Ascending aorta (tissue), 2 donors: ENCODE measurements at regions not wholly inside any gene's neighbourhood (a gene's known extent, or its start where the extent isn't known, plus 50 kb on each side); places are given as distances from the start of the nearest gene placed in this dataset.

Source experiments
- DNase-seq, 2 donors: peaks; one replicate each; pipeline ENCODE4 v3.0.0-alpha.2; 2019; ENCODE audit warnings: low spot score in 2 of 2
- H3K27ac ChIP-seq, 2 donors: fragments of 200-600 bp; sonication (generic); one replicate each; pipeline ENCODE4 v1.5.1; 2016 to 2017; ENCODE audit warnings: mild to moderate bottlenecking in 1 of 2
- H3K27me3 ChIP-seq: fragments of 200-600 bp; sonication (generic); one replicate; pipeline ENCODE4 v1.5.1; 2017
- H3K36me3 ChIP-seq, 2 donors: fragments of 200-600 bp; sonication (generic); one replicate each; pipeline ENCODE4 v1.5.1; 2016
- H3K4me1 ChIP-seq, 2 donors: fragments of 200-600 bp; sonication (generic); one replicate each; pipeline ENCODE4 v1.5.1; 2016 to 2017; ENCODE audit warnings: mild to moderate bottlenecking in 1 of 2
- H3K4me3 ChIP-seq, 2 donors: fragments of 200-600 bp; sonication (generic); one replicate each; pipeline ENCODE4 v1.5.1; 2016 to 2017; ENCODE audit warnings: mild to moderate bottlenecking in 1 of 2
- H3K9me3 ChIP-seq, 2 donors: fragments of 200-600 bp; sonication (generic); one replicate each; pipeline ENCODE4 v1.5.1; 2016
- intact Hi-C: fragments of 100-400 bp; cut with DNase I; formaldehyde crosslinking; loops from one replicate; pipeline ENCODE4 v1.15.1; 2023
- TF ChIP-seq, protein P1 (sequence below), 3 experiments: fragments of 200-600 bp in 2 of 3; fragments of 450-650 bp in 1 of 3; sonication (generic) in 2 of 3; IDR thresholded peaks; one replicate each; pipeline ENCODE4 v1.5.1; 2016 to 2019; ENCODE audit warnings: antibody characterized with exemption in 3 of 3, mild to moderate bottlenecking in 1 of 3, moderate library complexity in 1 of 3

DNA sequence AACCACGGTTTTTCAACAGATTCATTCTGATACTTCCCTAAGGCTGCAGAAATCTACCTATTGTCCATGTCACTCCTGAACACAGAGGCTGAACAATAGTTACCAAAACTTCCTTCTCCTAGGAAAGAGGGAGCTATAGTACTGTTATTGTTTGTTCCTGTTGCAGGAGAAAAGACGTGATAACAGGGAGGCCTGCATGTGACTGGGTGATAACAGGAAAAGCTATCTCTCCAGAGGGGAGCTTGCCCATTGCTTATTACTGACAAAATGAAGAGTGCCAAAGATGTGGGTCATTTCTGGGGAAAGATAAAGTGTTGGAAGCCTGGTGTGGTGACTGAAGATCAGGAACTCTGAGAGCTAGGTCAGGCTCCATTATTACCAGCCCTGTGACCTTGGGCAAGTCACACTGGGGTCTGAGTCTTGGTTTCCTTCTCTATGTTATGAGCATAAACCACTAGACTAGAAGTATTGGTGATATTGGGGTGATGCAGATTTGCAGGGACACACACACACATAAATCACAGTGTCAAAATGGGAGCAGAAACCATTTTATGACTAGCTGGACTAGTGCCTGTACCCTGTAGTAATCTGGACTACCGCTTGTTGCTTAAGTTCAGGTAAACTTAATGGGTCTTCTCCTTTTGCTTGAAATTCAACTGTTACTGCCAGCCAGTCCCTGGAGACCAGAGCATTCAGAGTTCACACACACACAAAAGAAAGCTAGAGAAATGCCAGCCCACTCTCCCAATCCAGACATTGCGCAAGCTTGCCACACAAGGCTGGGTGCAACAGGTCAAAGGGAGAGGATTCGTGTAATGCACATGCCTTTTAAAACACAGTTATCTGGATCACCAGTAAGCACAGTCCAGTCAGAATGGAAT is 136.0 kb upstream of the CNR1 start:
- no peaks in the 10 kb centered on the region for H3K4me1 ChIP-seq
- H3K4me3 ChIP-seq, result no peak overlapping the region
- intact Hi-C loops, result no loop called here
- no peaks in the 10 kb centered on the region for H3K27me3 ChIP-seq
- no peaks in the 10 kb centered on the region for H3K36me3 ChIP-seq
- TF ChIP-seq, protein P1, sequence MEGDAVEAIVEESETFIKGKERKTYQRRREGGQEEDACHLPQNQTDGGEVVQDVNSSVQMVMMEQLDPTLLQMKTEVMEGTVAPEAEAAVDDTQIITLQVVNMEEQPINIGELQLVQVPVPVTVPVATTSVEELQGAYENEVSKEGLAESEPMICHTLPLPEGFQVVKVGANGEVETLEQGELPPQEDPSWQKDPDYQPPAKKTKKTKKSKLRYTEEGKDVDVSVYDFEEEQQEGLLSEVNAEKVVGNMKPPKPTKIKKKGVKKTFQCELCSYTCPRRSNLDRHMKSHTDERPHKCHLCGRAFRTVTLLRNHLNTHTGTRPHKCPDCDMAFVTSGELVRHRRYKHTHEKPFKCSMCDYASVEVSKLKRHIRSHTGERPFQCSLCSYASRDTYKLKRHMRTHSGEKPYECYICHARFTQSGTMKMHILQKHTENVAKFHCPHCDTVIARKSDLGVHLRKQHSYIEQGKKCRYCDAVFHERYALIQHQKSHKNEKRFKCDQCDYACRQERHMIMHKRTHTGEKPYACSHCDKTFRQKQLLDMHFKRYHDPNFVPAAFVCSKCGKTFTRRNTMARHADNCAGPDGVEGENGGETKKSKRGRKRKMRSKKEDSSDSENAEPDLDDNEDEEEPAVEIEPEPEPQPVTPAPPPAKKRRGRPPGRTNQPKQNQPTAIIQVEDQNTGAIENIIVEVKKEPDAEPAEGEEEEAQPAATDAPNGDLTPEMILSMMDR (IDR thresholded peaks at IDR 0.05), result no peak
- H3K27ac ChIP-seq, result no peak overlapping the region
- DNase-seq, result no peak
- H3K9me3 ChIP-seq, result peaks cover 0 to under 1% of the 10 kb centered on the region in 2 donors

DNA sequence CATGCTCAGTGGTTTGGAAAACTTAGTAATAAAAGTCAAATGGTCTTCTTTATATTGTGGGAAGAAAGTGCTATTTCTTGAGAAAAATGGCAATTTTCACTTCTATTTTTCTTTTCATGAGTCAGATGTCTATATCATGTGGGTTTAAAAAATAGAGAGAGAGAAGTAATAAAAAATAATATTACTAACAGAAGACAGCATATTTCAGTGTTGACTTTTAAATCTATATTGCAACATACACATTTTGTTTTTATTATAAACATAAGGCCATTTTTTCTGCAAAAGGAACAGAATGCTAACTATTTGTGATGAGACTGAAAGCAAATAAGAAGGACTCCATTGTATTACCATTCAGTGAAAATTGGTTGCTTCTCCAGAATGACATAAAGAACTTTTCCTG is 135.1 kb upstream of the CNR1 start:
- intact Hi-C loops, result no loop called here
- DNase-seq, result no peak
- TF ChIP-seq, protein P1 (IDR thresholded peaks at IDR 0.05), result no peak
- Histone ChIP-seq H3K9me3 (no peaks in the 10 kb centered on the region), H3K4me1 (no peaks in the 10 kb centered on the region), H3K36me3 (no peaks in the 10 kb centered on the region), H3K27me3 (no peaks in the 10 kb centered on the region), H3K27ac (no peak overlapping the region), H3K4me3 (no peak overlapping the region)

DNA sequence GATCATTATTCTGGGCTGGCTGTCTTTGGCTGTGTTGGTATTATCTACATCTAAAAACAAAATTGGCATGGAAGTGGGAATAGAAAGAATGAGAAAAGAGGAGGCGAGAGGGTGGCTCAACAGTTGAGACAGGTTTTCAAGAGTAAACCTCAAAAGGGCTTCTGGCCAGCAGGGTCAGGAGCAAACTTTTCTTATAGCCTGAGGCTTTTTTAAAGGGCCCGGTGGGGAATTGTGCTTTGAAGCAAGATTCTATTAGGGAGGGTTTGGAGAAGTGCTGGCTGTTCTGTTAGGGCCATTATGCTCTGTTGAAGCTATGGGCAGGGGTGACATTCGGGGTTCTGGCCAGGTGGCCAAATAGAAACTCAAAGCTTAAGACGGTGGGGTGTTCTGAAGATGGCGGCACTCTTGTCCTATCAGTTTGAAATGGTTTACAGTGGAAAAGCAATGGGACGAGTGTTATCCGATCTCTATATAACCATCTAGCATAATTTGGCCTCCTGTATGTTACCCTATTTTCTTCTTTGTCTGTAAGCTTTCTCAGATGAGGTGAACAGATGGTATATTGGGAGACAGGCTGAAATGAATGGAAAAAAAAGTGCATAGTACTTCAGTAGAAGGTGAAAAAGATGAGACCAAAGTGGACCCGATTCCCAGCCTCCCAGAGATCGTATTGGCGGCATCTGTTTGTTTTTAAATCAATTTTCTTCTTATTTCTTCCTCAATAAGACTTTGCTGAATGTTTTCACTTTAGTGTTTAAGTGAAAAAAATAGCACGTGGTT is 132.1 kb upstream of the CNR1 start:
- intact Hi-C loops, result no loop called here
- Histone ChIP-seq H3K9me3 (no peaks in the 10 kb centered on the region), H3K4me3 (no peak overlapping the region), H3K27me3 (no peaks in the 10 kb centered on the region), H3K4me1 (no peaks in the 10 kb centered on the region), H3K36me3 (no peaks in the 10 kb centered on the region), H3K27ac (no peak overlapping the region)
- TF ChIP-seq, protein P1 (IDR thresholded peaks at IDR 0.05), result no peak
- no peak for DNase-seq

DNA sequence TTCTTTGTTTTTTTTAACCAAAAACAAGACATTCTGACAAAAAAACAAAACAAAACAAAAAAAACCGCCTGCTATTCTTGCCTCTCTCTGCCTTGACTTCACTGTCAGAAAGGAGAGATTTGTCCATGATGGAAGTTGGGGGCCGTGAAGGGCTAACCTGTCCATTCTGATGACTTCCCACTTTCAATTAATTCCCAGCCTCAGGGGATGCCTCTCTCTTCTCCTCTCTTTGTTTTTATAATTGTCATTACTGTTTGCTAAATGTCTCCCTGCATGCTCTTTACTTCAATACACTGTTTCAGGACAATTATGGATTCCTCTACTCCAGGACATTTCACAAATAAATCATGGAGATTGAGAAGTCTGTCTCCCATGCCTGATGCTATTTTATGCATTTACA is 130.5 kb upstream of the CNR1 start:
- Histone ChIP-seq H3K27me3 (no peaks in the 10 kb centered on the region), H3K36me3 (no peaks in the 10 kb centered on the region), H3K4me3 (no peak overlapping the region), H3K9me3 (no peaks in the 10 kb centered on the region), H3K4me1 (no peaks in the 10 kb centered on the region), H3K27ac (no peak overlapping the region)
- TF ChIP-seq, protein P1 (IDR thresholded peaks at IDR 0.05), result no peak
- intact Hi-C loops, result no loop called here
- DNase-seq, result no peak

DNA sequence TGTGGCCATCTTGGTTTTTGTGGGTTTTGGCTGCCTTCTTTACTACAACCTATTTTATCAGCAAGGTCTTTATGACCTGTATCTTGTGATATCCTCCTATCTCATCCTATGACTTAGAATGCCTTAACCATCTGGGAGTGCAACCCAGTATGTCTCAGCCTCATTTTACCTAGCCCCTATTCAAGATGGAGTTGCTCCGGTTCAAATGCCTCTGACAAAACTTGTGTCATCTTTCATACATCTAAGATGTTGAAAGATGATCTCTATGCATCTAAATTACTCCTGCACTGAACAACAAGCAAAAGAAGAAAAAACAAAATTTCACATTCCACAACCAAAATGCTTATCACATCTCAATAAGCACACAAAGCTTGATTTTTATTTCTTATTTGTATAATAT is 129.5 kb upstream of the CNR1 start:
- TF ChIP-seq, protein P1 (IDR thresholded peaks at IDR 0.05), result no peak
- no peaks in the 10 kb centered on the region for H3K9me3 ChIP-seq
- no peak overlapping the region for H3K27ac ChIP-seq
- no peaks in the 10 kb centered on the region for H3K36me3 ChIP-seq
- intact Hi-C loops, result no loop called here
- no peaks in the 10 kb centered on the region for H3K27me3 ChIP-seq
- DNase-seq, result no peak
- H3K4me3 ChIP-seq, result no peak overlapping the region
- H3K4me1 ChIP-seq, result no peaks in the 10 kb centered on the region
